LNCAP (cell line): ENCODE measurements at regions not wholly inside any gene's neighbourhood (a gene's known extent, or its start where the extent isn't known, plus 50 kb on each side); places are given as distances from the start of the nearest gene placed in this dataset.

Experiments used
- TF ChIP-seq, protein P1 (sequence below): fragments of 450-650 bp; IDR thresholded peaks from 2 replicates; pipeline ENCODE4 v1.5.1; 2017; ENCODE audit warnings: mild to moderate bottlenecking

- TF ChIP-seq, protein P1, sequence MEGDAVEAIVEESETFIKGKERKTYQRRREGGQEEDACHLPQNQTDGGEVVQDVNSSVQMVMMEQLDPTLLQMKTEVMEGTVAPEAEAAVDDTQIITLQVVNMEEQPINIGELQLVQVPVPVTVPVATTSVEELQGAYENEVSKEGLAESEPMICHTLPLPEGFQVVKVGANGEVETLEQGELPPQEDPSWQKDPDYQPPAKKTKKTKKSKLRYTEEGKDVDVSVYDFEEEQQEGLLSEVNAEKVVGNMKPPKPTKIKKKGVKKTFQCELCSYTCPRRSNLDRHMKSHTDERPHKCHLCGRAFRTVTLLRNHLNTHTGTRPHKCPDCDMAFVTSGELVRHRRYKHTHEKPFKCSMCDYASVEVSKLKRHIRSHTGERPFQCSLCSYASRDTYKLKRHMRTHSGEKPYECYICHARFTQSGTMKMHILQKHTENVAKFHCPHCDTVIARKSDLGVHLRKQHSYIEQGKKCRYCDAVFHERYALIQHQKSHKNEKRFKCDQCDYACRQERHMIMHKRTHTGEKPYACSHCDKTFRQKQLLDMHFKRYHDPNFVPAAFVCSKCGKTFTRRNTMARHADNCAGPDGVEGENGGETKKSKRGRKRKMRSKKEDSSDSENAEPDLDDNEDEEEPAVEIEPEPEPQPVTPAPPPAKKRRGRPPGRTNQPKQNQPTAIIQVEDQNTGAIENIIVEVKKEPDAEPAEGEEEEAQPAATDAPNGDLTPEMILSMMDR = no peak
Measured at GRCh38 chr6:12369355-12369754, 79.2 kb downstream of the EDN1 start.

DNA sequence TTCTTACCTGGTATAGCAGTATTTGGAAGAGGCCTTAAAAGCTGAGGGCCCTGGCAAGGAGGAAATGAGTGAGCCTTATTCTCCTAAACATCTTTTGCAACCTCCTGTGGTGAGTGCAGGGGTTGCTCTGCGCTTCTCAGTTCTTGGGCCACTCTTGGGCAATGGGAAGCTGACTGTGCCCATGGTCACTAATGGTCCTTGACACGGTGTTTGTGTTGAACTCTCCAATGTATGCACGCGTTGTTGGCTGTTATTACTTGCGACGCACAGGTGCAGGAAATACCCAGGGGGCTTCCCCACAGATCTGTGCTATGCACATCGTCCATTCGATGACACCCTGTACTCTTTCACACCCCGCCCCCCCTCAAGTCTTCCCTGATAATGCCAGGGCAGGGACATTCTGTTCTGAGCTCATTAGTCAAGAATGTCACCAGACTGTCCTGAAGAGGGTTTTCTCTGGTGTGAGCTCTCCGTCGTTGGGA, 79.7 kb downstream of the EDN1 start:
- TF ChIP-seq, protein P1 = no peak

- TF ChIP-seq, protein P1 = no peak
Measured at GRCh38 chr6:12371151-12371550, 81.0 kb downstream of the EDN1 start.

- TF ChIP-seq, protein P1 = no peak
Measured at GRCh38 chr6:12371641-12372146, 81.5 kb downstream of the EDN1 start.

- TF ChIP-seq, protein P1 = no peak
Measured at GRCh38 chr6:12379181-12379580, 89.0 kb downstream of the EDN1 start.

GRCh38 chr6:12381587-12381986, 91.4 kb downstream of the EDN1 start:
- TF ChIP-seq, protein P1 = no peak

- TF ChIP-seq, protein P1 = no peak
Measured at GRCh38 chr6:12383448-12383847, 93.3 kb downstream of the EDN1 start.

DNA sequence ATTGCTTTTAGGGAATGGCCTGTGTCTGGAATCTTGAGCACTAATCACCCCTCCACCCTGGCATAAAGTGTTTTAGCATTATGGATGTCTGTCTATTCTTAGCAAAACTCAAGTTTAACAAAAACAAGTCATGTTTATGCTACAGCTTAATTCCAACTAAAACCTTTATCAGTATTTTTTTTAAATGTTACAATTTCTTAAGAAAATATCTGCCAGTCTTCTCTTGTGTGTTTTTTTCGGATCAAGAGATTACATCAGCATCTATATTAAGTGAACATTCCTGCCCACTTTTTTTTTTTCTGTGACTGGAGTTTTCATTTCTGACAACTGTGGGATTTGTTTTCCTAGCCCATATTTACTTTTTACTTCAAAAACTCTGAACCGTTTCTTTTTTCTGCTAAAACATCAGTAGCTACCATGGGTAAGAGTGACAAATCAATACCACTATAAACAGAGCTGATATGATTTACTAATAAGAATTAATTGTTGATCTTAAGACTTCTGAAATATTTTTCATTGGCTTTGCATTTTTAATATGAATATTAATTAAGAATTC, 94.3 kb downstream of the EDN1 start:
- TF ChIP-seq, protein P1 = no peak
